ENCODE measurements at regions not wholly inside any gene's neighbourhood (a gene's known extent, or its start where the extent isn't known, plus 50 kb on each side); places are given as distances from the start of the nearest gene placed in this dataset.
A peak's percentile ranks its signal among the peaks of the same experiment; 100 is the strongest.
"Not testable (repeated sequence)": the region's sequence is repeated elsewhere in the genome, so short reads cannot be mapped to it uniquely, and the experiment has no call there.

DNA sequence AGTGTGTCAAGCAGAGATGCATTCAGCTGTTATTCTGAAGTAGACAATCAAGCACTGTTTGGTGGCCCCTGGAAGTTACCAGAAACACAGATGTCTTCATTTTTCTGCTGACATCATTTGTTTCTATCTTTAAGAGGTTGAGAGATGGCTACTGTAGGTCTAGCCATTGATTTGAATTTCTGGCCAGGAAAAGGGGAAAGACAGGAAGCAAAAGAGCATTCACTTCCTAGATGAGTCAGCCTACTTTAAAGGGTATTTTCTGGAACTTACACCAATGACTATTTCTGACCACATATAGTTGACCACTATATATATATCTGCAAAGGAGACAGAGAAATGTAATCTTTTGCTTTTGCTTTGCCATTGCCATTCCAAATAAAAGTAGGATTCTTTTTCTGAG, 900.1 kb upstream of the SOX11 start:
- no peaks in the 10 kb centered on the region for H3K36me3 ChIP-seq (ENCODE audit: low read depth)
- no peak overlapping the region for H3K4me3 ChIP-seq (ENCODE audit: severe bottlenecking)
- no peak overlapping the region for H3K27ac ChIP-seq (ENCODE audit: poor library complexity, severe bottlenecking)
- ATAC-seq (ENCODE audit: low read depth): no peak
- no peaks in the 10 kb centered on the region for H3K27me3 ChIP-seq (ENCODE audit: insufficient read depth, poor library complexity, severe bottlenecking)
- no peak for DNase-seq (ENCODE audit: low spot score)
- H3K4me1 ChIP-seq (ENCODE audit: insufficient read depth, poor library complexity, severe bottlenecking): no peaks in the 10 kb centered on the region
- TF ChIP-seq, protein P1, sequence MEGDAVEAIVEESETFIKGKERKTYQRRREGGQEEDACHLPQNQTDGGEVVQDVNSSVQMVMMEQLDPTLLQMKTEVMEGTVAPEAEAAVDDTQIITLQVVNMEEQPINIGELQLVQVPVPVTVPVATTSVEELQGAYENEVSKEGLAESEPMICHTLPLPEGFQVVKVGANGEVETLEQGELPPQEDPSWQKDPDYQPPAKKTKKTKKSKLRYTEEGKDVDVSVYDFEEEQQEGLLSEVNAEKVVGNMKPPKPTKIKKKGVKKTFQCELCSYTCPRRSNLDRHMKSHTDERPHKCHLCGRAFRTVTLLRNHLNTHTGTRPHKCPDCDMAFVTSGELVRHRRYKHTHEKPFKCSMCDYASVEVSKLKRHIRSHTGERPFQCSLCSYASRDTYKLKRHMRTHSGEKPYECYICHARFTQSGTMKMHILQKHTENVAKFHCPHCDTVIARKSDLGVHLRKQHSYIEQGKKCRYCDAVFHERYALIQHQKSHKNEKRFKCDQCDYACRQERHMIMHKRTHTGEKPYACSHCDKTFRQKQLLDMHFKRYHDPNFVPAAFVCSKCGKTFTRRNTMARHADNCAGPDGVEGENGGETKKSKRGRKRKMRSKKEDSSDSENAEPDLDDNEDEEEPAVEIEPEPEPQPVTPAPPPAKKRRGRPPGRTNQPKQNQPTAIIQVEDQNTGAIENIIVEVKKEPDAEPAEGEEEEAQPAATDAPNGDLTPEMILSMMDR (IDR thresholded peaks at IDR 0.05; ENCODE audit: poor library complexity, severe bottlenecking): no peak
- no peaks in the 10 kb centered on the region for H3K9me3 ChIP-seq (ENCODE audit: severe bottlenecking)

DNA sequence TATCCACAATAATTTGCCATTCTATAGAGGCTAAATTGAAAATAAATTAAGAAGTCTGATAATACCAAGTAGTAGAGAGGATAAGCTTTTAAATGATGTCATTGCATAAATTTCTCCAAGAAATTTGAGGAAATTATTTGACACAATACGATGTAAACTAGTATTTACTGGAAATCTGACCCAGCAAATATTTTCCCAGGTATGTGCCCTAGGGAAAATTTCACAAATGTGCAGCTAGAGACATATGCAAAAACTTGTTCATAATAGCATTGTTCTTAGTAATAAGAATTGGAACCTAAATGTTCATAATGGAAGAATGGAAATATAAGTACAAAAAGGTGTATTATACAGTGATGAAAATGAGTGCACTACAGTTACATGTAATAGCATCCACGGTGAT, 888.8 kb upstream of the SOX11 start:
- DNase-seq (ENCODE audit: low spot score) (no peak), ATAC-seq (ENCODE audit: low read depth) (no peak)
- no peaks in the 10 kb centered on the region for H3K27me3 ChIP-seq (ENCODE audit: insufficient read depth, poor library complexity, severe bottlenecking)
- H3K36me3 ChIP-seq (ENCODE audit: low read depth): no peaks in the 10 kb centered on the region
- H3K4me3 ChIP-seq (ENCODE audit: severe bottlenecking): no peak overlapping the region
- H3K9me3 ChIP-seq (ENCODE audit: severe bottlenecking): no peaks in the 10 kb centered on the region
- TF ChIP-seq, protein P1 (IDR thresholded peaks at IDR 0.05; ENCODE audit: poor library complexity, severe bottlenecking): no peak
- H3K4me1 ChIP-seq (ENCODE audit: insufficient read depth, poor library complexity, severe bottlenecking): no peaks in the 10 kb centered on the region
- no peak overlapping the region for H3K27ac ChIP-seq (ENCODE audit: poor library complexity, severe bottlenecking)

DNA sequence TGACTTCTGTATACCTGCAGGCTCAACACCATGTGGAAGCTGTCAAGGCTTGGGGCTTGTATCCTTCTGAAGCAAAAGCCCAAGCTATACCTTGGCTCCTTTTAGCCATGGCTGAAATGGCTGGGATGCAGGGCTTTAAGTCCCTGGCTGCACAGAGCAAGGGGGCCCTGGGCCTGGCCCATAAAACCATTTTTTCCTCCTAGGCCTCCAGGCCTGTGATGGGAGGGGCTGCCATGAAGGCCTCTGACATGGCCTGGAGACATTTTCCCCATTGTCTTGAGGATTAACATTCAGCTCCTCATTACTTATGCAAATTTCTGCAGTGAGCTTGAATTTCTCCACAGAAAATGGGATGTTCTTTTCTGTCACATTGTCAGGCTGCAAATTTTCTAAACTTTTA, 878.0 kb upstream of the SOX11 start:
- H3K4me3 ChIP-seq (ENCODE audit: severe bottlenecking); H3K4me1 ChIP-seq (ENCODE audit: insufficient read depth, poor library complexity, severe bottlenecking); DNase-seq (ENCODE audit: low spot score); H3K36me3 ChIP-seq (ENCODE audit: low read depth); H3K9me3 ChIP-seq (ENCODE audit: severe bottlenecking); H3K27me3 ChIP-seq (ENCODE audit: insufficient read depth, poor library complexity, severe bottlenecking); ATAC-seq (ENCODE audit: low read depth); H3K27ac ChIP-seq (ENCODE audit: poor library complexity, severe bottlenecking): not testable (repeated sequence)

DNA sequence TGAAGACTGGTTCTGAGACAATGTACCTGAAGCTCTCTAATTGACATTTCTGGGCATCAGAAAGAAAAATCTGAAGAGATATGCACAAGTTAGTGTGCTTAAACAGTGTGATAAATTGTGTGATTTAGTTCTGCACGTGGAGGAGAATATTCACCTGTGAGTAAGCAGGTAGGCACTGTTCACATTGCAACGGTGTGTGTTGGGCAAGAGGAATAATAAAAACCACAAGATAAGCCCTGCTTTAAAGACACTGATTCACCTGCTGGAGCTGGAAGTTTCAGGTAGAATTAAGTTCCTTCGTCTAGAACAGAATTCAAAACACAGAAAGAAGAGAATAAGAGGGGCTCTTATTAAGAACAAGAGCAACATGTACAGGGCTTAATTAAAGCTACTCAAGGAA, 864.3 kb upstream of the SOX11 start:
- ATAC-seq (ENCODE audit: low read depth) (peak; percentile 87), DNase-seq (ENCODE audit: low spot score) (no peak)
- Histone ChIP-seq H3K27me3 (ENCODE audit: insufficient read depth, poor library complexity, severe bottlenecking) (no peaks in the 10 kb centered on the region), H3K36me3 (ENCODE audit: low read depth) (no peaks in the 10 kb centered on the region), H3K4me1 (ENCODE audit: insufficient read depth, poor library complexity, severe bottlenecking) (no peaks in the 10 kb centered on the region), H3K4me3 (ENCODE audit: severe bottlenecking) (no peak overlapping the region), H3K27ac (ENCODE audit: poor library complexity, severe bottlenecking) (no peak overlapping the region), H3K9me3 (ENCODE audit: severe bottlenecking) (no peaks in the 10 kb centered on the region)
- TF ChIP-seq, protein P1 (IDR thresholded peaks at IDR 0.05; ENCODE audit: poor library complexity, severe bottlenecking): no peak

DNA sequence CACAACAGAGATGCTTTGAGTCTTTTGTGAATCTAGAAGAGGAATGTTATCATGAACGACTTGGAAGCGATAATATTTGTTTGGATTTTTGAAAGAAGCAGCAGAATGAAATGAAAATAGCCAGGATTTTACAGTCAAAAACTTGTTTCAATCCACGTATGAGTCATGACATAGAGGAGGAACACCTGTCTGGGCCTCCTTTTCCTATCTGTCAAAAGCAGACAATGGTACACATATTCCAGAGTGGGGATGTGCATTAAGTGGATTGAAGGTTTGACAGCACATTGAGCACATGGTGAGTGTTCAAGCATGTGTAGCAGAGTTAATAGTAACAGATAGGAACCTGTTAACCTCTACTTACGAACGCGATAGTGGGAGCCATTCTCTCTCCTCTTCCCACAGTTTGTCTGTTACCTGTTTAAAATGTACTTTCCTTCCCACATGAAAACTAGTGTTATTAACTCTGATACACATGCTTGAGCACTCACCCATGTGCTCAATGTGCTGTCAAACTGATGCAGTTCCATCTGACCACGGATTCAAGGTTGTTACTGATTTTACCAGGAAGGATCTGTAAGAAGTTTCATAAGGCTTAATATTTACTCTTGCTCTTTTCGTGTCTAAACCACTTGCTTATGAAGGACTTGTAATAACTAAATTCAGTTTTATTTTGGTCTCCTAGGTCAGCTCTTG, 863.4 kb upstream of the SOX11 start:
- H3K27me3 ChIP-seq (ENCODE audit: insufficient read depth, poor library complexity, severe bottlenecking): no peaks in the 10 kb centered on the region
- H3K36me3 ChIP-seq (ENCODE audit: low read depth): no peaks in the 10 kb centered on the region
- H3K4me3 ChIP-seq (ENCODE audit: severe bottlenecking): no peak overlapping the region
- DNase-seq (ENCODE audit: low spot score) (no peak), ATAC-seq (ENCODE audit: low read depth) (no peak)
- H3K9me3 ChIP-seq (ENCODE audit: severe bottlenecking): no peaks in the 10 kb centered on the region
- H3K4me1 ChIP-seq (ENCODE audit: insufficient read depth, poor library complexity, severe bottlenecking): no peaks in the 10 kb centered on the region
- no peak overlapping the region for H3K27ac ChIP-seq (ENCODE audit: poor library complexity, severe bottlenecking)
- TF ChIP-seq, protein P1 (IDR thresholded peaks at IDR 0.05; ENCODE audit: poor library complexity, severe bottlenecking): no peak
